ENCODE measurements at regions not wholly inside any gene's neighbourhood (a gene's known extent, or its start where the extent isn't known, plus 50 kb on each side); places are given as distances from the start of the nearest gene placed in this dataset.
"Not testable (repeated sequence)": the region's sequence is repeated elsewhere in the genome, so short reads cannot be mapped to it uniquely, and the experiment has no call there.

DNA sequence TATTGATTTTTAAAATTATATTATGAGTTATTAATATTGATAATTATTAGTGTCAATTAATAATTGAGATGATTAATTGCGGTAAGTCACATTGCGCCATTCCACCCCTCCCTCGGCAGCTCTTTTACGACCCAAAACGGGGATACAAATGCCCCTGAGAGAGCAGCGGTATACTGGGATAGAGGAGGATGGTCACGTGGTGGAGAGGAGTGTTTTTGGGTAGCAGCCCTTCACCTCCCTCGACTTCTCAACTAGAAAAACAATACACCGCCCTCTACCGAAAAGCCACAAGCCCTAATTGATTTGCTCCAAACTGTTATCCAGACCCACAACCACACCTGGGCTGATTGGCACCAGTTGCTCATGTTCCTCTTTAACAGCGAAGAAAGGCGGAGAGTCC lies 71.0 kb downstream of the DAPL1 start:
- FAIRE-seq; DNase-seq (ENCODE audit: low spot score): not testable (repeated sequence)

DNA sequence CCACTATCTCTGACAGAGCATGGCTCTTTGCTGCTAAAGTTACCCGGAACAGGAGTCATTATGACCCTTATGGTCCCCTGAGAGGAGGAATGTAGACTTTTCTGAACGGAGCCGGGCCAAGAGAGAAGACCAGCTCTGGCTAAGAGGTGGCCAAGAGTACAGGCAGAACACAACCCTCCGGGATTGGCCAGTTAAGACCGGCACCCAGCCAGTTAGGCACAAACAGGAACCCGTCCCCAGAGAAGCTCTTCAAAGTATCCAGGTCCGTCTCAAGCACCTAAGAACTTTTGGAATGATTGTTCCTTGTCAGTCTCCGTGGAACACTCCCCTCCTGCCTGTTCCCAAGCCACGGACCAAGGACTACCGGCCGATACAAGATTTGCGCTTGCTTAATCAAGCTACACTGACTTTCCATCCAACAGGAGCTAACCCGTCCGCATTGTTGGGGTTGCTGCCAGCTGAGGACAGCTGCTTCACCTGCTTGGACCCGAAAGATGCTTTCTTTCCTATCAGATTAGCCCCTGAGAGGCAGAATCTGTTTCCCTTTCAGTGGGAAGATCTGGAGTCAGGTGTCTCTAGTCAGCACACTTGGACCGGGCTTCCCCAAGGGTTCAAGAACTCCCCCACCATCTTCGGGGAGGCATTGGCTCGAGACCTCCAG lies 72.5 kb downstream of the DAPL1 start:
- not testable (repeated sequence) for FAIRE-seq; DNase-seq (ENCODE audit: low spot score)

DNA sequence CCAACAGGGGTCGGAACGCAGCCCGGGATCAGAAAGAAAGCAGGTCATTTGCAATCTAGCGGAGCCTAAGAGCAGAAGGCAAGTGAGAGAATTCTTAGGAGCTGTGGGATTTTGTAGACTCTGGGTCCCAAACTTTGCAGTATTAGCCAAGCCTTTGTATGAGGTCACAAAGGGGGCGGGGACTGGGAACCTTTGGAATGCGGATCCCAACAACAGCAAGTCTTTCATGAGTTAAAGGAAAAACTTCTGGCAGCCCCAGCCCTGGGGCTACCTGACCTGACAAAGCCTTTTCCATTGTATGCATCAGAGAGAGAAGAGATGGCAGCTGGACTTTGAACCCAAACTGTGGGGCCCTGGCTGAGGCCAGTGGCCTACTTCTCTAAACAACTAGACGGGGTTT lies 73.3 kb downstream of the DAPL1 start:
- not testable (repeated sequence) for FAIRE-seq; DNase-seq (ENCODE audit: low spot score)

DNA sequence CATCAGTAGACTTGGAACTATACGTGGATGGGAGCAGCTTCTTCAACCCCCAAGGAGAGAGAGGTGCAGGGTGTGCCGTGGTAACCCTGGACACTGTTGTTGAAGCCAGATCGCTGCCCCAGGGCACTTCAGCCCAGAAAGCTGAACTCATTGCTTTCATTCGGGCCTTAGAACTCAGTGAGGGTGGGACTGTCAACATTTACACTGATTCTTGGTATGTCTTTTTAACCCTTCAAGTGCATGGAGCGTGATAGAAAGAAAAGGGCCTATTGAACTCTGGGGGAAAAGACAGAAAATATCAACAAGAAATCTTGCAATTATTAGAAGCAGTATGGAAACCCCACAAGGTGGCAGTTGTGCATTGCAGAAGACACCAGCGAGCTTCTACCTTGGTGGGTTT lies 74.0 kb downstream of the DAPL1 start:
- not testable (repeated sequence) for FAIRE-seq

DNA sequence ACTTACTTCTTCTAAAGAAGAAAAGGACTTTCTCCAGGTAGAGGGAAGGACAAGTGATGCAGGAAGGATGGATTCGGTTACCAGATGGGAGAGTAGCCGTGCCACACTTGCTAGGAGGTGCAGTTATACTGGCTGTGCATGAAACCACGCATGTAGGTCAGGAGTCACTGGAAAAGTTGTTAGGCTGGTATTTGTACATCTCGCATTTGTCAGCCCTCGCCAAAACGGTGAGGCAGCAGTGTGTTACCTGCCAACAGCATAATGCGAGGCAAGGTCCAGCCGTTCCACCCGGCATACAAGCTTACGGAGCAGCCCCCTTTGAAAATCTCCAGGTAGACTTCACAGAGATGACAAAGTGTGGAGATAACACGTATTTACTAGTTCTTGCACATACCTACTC lies 74.5 kb downstream of the DAPL1 start:
- not testable (repeated sequence) for FAIRE-seq; DNase-seq (ENCODE audit: low spot score)

More for the DNA sequence above, 74.0 kb downstream of the DAPL1 start:
- DNase-seq (ENCODE audit: low spot score), result not testable (repeated sequence)

DNA sequence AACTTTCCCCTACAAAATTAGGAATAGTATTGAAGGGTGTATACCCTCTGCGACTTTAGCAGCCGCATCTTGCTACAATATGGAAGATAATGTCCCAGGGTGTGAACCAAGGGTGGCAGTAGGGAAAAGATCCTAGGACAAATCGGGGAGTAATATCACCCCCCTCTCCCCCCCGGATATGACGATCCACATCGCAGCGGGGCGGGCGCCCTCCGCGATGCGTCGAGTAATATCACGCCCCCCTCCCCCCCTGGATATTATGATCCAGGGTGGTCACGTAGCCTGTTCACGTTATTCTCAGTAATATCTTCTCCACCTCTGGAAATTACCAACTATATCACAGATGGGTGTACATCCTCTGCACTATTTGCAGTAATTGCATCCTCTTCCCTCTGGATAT lies 82.9 kb downstream of the DAPL1 start:
- DNase-seq (ENCODE audit: low spot score), result no peak
- no peak for FAIRE-seq

DNA sequence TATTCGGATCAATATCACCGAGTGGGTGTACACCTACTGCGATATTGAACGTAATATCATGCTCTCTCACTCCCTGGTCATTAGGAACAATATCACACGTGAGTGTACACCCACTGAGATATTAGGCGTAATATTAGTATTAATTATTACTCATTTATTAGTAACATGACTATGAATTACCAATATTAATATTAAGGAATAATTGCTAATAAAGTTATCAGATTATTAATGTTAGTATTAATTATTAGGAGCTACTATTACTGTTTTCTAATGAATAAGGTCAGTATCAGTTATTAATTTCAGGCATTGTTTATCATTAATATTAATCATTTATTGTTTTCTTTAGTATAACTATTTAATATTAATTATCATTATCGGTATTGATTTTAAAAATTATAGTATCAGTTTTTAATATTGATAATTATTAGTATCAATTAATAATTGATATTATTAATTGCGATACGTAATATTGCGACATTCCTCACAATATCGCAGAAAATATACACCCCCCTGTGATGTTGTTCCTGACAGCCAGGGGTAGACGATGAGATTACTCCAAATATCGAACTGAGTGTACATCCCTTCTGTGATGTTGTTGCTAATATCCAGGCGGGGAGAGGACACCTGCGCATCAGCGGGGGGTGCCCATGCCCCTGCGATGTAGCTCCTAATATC lies 84.2 kb downstream of the DAPL1 start:
- no peak for DNase-seq (ENCODE audit: low spot score)
- FAIRE-seq, result peak; percentile 52

DNA sequence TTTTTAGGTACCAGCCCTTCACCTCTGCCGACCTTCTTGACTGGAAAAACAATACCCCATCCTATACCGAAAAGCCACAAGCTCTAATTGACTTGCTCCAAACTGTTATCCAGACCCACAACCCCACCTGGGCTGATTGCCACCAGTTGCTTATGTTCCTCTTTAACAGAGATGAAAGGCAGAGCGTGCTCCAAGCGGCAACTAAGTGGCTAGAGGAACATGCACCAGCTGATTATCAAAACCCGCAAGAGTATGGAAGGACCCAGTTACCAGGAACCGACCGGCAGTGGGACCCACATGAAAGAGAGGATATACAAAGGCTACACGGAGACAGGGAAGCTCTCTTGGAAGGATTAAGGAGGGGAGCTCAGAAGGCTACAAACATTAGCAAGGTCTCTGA lies 86.1 kb upstream of the TANC1 start:
- no peak for DNase-seq (ENCODE audit: low spot score)
- FAIRE-seq, result no peak

DNA sequence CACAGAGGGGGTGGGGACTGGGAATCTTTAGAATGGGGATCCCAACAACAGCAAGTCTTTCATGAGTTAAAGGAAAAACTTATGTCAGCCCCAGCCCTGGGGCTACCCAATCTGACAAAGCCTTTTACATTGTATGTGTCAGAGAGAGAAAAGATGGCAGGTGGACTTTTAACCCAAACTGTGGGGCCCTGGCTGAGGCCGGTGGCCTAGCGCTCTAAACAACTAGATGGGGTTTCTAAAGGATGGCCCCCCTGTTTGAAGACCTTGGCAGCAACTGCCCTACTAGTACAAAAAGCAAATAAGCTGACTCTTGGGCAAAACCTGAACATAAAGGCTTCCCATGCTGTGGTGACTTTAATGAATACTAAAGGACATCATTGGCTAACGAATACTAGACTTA lies 83.9 kb upstream of the TANC1 start:
- not testable (repeated sequence) for DNase-seq (ENCODE audit: low spot score); FAIRE-seq

DNA sequence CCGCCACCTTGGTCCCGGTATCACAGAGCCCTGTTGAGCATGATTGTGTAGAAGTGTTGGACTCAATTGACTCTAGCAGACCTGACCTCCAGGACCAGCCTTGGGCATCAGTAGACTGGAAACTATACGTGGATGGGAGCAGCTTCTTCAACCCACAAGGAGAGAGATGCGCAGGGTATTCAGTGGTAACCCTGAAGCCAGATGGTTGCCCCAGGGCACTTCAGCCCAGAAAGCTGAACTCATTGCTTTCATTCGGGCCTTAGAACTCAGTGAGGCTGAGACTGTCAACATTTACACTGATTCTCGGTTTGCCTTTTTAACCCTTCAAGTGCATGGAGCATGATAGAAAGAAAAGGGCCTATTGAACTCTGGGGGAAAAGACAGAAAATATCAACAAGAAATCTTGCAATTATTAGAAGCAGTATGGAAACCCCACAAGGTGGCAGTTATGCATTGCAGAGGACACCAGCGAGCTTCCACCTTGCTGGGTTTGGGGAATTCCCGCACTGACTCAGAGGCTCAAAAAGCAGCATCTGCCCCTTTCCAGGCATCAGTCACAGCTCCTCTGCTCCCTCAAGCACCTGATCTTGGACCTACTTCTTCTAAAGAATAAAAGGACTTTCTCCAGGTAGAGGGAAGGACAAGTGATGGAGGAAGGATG lies 83.3 kb upstream of the TANC1 start:
- not testable (repeated sequence) for FAIRE-seq; DNase-seq (ENCODE audit: low spot score)

DNA sequence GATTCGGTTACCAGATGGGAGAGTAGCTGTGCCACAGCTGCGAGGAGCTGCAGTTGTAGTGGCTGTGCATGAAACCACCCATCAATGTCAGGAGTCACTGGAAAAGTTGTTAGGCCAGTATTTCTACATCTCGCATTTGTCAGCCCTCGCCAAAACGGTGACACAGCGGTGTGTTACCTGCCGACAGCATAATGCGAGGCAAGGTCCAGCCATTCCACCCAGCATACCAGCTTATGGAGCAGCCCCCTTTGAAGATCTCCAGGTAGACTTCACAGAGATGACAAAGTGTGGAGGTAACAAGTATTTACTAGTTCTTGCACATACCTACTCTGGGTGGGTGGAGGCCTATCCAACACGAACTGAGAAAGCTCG lies 82.8 kb upstream of the TANC1 start:
- not testable (repeated sequence) for DNase-seq (ENCODE audit: low spot score); FAIRE-seq

DNA sequence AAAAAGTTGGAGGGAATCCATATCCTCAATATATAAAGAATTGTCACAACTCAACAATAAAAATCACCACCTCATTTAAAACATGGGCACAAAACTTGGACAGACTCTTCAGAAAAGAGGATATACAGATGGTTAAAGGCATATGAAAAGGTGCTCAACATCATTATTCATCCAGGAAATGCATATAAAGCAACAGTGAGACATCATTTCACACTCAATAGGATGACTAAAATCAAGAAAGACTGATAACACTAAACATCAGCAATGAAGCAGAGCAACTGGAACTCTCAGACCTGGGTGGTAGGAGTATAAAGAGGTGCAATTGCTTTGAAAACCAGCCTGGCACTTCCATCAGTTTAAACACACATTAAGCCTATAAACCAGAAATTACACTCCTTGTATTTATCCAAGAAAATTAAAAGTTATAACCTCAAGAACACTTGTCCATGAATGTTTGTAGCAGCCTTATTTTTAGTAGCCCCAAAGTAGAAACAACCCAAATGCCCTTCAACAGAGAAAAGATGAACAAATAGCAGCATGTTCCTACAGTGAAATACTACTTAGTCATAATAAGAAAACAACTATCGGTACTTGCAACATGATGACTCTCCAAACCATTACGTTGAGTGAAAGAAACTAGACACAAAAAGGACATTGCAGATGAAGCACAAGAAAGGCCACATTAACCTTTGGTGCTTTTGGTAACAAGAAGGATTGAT lies 79.1 kb upstream of the TANC1 start:
- no peak for FAIRE-seq

DNA sequence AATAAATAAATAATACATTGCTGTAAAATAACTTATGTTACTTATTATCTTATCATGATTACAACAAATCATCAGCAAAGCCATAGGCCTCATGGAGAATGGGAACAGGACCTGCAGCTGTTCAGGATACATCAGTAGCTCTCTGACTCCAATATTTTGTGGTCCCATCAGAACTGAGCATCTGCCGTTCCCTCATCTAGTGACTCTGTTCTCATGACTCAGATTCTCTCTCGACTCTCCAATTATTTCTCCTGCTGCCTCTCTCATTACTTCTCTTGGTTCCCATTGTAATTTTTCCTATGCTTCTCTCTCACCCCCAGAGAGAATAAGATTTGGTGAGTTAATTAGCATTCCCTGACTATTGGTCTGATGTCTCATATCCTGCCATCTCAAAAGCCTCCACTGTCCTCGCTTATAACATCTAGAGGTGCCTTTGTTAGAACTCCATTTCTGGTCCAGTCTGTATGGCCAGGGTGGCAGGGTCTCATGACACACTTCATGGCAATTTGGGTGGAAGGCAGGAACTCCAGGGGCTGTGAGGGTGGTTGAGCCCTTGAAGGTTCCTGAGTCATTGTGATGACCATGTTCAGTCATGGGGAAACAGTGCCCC lies 78.0 kb upstream of the TANC1 start:
- DNase-seq (ENCODE audit: low spot score) (no peak), FAIRE-seq (no peak)

More for the DNA sequence above, 79.1 kb upstream of the TANC1 start:
- no peak for DNase-seq (ENCODE audit: low spot score)

DNA sequence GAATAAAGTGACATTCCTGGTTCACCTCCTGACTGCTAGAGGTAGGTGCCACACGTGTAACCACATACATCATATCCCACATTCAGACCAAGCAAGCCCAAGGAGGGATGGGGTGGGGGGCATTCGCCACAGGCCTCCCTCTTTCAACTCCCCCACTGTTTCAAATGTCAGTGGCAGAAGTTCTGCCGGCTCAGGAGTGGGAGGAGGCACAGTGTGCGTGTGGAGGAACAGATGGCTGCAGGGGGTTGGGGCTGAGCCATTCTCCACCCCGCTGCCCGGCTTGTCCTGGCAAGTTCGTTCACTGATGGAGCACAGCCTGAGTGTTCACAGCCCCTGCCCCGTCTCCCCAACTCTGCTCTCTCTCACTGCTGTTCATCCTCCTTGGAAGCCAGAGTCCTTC lies 75.4 kb upstream of the TANC1 start:
- FAIRE-seq (no peak), DNase-seq (ENCODE audit: low spot score) (no peak)

DNA sequence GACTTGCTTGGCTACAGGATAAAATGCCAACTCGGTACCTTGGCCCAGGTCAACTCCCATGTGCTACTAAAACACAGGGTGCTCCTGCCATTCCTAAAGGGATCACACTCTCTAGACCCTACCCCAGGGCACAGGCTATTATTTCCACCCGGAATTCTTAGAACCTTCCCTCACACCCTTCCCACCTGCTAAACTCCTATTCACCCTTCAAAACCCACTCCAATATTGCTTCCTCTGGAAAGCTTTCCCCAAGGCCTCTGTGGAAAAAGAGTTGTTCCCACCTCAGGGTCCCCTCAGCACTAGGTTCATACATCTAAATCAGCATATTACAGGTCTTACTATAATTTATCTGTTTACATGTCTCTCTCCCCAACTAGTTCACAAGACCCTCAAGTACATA lies 75.0 kb upstream of the TANC1 start:
- DNase-seq (ENCODE audit: low spot score) (no peak), FAIRE-seq (no peak)

DNA sequence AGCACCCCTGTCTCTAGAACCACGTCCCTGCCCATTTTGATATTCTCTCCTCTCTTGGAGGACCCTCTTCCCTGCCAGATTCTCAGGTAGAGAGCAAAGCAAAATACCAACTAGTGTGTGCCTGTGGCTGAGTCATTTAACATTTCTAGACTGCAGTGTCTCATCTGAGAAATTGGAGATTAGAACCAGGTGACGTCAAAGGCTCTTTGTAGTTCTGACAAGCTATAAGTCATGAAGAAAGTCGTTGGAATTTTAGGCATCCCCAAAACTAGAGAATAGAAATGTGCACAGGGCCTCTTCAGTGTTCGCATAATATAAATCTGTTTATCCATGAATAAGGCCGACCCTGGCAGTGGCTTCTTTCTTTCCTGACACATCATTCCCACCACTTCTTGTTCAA lies 74.4 kb upstream of the TANC1 start:
- FAIRE-seq (no peak), DNase-seq (ENCODE audit: low spot score) (no peak)

DNA sequence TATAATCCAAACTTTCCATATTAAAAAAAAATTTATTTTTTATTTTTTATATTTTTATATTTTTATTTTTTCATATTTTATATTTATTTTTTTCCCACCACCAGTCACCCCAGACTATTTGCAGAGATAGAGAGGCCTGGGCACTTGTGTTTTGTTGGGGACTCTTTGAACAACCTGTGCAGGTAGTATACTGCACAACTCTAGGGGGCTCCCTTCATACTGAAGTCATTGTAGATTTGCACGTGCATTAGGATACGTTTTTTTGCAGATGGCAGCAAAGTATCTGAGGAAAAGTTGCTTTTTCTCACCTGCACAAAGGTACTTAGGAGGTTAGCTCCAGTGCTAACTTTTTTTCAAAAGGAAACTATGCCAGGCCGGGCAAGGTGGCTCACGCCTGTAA lies 73.9 kb upstream of the TANC1 start:
- DNase-seq (ENCODE audit: low spot score) (no peak), FAIRE-seq (no peak)

DNA sequence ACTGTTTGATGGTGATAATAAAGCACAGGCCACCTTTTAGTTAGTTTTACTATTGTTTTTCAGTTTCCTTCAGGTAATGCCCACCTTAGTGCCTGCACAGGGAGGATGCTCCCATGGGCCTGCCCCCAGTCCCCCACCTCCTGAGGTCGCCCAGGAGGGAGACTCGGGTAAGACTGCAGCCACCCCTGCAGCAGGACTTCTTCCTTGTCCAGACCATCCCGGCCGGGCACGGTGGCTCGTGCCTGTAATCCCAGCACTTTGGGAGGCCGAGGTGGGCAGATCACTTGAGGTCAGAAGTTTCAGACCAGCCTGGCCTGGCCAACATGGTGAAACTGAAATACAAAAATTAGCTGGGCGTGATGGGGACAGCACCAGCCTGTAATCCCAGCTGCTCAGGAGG lies 68.1 kb upstream of the TANC1 start:
- FAIRE-seq (no peak), DNase-seq (ENCODE audit: low spot score) (no peak)

DNA sequence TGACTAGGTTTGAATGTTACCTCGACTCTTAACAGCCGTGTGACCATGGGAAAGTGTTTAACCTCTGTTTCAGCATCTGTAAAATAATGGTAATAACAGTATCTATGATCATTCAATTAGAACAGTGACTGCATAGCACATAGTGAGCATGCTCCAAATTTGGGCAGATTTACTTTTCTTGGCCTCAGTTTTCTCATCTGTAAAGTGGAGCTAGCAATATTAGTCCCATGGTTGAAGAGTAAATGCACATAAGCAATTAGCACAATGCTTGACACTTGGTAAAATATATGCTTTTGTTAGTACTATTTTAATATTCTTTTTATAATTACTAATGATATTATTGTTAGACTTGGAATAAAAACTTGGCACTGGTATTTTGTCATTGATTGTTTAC lies 66.4 kb upstream of the TANC1 start:
- no peak for DNase-seq (ENCODE audit: low spot score)
- FAIRE-seq, result no peak

DNA sequence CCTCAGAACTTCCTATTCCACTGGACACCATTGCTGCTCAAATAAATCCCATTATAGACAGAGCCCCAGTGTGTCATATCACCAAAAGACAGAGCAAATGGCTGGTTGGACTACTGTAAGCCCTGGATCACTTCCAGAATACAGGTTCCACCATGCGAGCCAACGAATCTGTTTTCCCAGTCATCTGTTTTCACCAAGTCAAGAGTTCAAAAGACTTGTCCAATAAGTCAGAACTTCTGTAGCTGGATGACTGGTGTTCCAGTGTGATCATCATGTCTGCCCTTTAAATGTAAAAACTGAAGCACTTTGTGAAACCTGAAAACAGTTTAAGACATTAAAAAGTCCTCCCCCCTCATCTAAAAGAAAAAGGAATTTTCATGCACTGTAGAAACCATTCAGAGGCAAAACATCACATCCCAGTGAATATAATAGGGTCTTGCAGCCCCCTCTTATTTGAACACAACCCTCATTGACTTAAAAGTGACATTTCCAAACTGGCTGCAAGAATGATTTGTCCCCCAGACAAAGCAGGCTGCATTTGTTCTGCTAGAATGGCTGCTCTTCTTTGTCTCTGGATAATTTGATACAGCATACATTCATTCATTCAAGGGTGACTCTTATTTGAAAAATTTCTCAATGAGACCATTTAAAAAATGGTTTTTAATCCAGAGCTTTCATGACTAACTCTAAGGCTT lies 64.6 kb upstream of the TANC1 start:
- FAIRE-seq, result no peak
- no peak for DNase-seq (ENCODE audit: low spot score)

DNA sequence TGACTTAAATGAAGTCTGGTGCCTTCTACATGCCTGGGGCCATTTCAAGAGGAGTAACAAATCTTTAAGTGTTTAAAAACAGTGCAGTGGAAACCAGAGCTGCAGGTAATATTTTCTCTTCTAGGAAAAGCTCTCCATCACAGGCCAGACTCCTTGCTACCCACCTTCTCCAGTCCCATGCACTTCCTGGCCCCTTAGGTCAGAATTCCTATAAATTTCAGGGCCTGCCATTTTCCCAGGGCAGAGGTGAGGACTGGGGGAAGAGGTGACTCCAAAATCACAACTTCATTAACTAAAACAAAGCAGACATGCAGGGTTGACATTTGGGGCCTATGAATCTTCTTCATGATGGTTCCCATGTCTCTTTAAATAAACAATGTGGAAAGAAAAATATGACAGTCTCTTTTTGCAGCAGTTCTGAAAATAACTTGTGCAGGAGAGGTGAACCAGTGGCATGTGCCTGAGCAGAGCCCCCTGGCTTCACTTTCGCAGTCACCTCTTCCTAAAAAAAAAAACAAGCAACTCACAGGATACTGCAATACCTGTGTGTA lies 63.7 kb upstream of the TANC1 start:
- no peak for DNase-seq (ENCODE audit: low spot score)
- FAIRE-seq, result no peak

All from RCC 7860 (cell line).